K562 (cell line): ENCODE measurements at regions not wholly inside any gene's neighbourhood (a gene's known extent, or its start where the extent isn't known, plus 50 kb on each side); places are given as distances from the start of the nearest gene placed in this dataset.

Experiments
- ATAC-seq: fragments of 200-7000 bp; cut with Tn5 transposase; 3 replicates; pipeline ENCODE4 v1.9.1; 2020; ENCODE audit warnings: moderate library complexity
- BruUV-seq: library from RNA; stranded (reverse); fragments of 400-500 nt; replicated peaks from 2 replicates; lab custom pipeline; 2021; lab: Mats Ljungman, UMichigan
- CTCF ChIA-PET: fragments of 300-600 bp; formaldehyde crosslinking; extraction: SDS; loops from one replicate; lab custom pipeline; 2021; ENCODE audit warnings: low intra/inter-chr PET ratio; lab: Yijun Ruan, JAX
- POLR2A ChIA-PET: fragments of 300-600, 350-650 bp; sonication (Branson Sonifier 250); formaldehyde crosslinking; extraction: SDS; loops from one replicate; lab custom pipeline; 2021; ENCODE audit warnings: antibody characterized with exemption, inconsistent platforms; lab: Yijun Ruan, JAX
- DNase-seq, 4 experiments: peaks; one replicate each; pipeline versions ENCODE4 v3.0.0 to v3.0.0-alpha.2; 2011 to 2018; ENCODE audit warnings: low spot score in 3 of 4, mixed read lengths in 3 of 4; ENCODE audit errors: extremely low read depth in 1 of 4
- FAIRE-seq: peaks from 2 replicates; lab custom pipeline; 2011; peaks lifted over from hg19 to GRCh38; lab: Jason Lieb, UNC
- H2AFZ ChIP-seq: 2 replicates; pipeline ENCODE4 v1.6.0; 2011; ENCODE audit warnings: low read depth, low read length, control low read depth, inconsistent platforms
- H3K27ac ChIP-seq: fragments of 200-600 bp; 3 replicates; pipeline ENCODE4 v1.8.0; 2011; ENCODE audit warnings: low read depth, mild to moderate bottlenecking, control low read depth, inconsistent platforms, low read length, moderate library complexity, mixed read lengths; ENCODE audit errors: extremely low read depth
- H3K27me3 ChIP-seq, 2 experiments: fragments of 300-600 bp in 1 of 2; 2 replicates in 1 of 2; 3 replicates in 1 of 2; pipeline versions ENCODE4 v1.6.0 to v1.8.0; 2011; ENCODE audit warnings: inconsistent platforms in 2 of 2, low read length in 2 of 2, mild to moderate bottlenecking in 1 of 2, mixed read lengths in 1 of 2, moderate library complexity in 1 of 2; ENCODE audit not compliant: control insufficient read depth in 2 of 2, insufficient read depth in 2 of 2
- H3K36me3 ChIP-seq: fragments of 300-600 bp; 3 replicates; pipeline ENCODE4 v1.8.0; 2011; ENCODE audit warnings: mild to moderate bottlenecking, low read length, inconsistent platforms; ENCODE audit not compliant: control insufficient read depth, insufficient read depth
- H3K4me1 ChIP-seq, 2 experiments: fragments of 200-600 bp in 1 of 2; replicated peaks in 1 of 2; 2 replicates in 1 of 2; 3 replicates in 1 of 2; pipeline versions ENCODE4 v1.5.1 to v1.8.0; 2011; ENCODE audit warnings: inconsistent platforms in 2 of 2, low read length in 2 of 2, mild to moderate bottlenecking in 1 of 2, mixed read lengths in 1 of 2, moderate library complexity in 1 of 2; ENCODE audit not compliant: control insufficient read depth in 2 of 2, insufficient read depth in 2 of 2
- H3K4me2 ChIP-seq: 2 replicates; pipeline ENCODE4 v1.6.1; 2011; ENCODE audit warnings: low read length, control low read depth, inconsistent platforms, mixed read lengths; ENCODE audit not compliant: insufficient read depth
- H3K4me3 ChIP-seq: fragments of 200-600 bp; sonication (generic), shearing (Covaris generic); 2 replicates; pipeline ENCODE4 v1.5.1; 2016; ENCODE audit warnings: control low read depth, inconsistent platforms
- H3K79me2 ChIP-seq: fragments of 200-600 bp; 3 replicates; pipeline ENCODE4 v1.8.0; 2011; ENCODE audit warnings: low read length, inconsistent platforms; ENCODE audit not compliant: control insufficient read depth, insufficient read depth
- H3K9ac ChIP-seq, 2 experiments: 2 replicates each; pipeline versions ENCODE4 v1.6.0 to v1.6.1; 2011; ENCODE audit warnings: low read depth in 2 of 2, low read length in 2 of 2, control low read depth in 1 of 2, inconsistent platforms in 1 of 2, mild to moderate bottlenecking in 1 of 2, mixed read lengths in 1 of 2; ENCODE audit not compliant: insufficient read depth in 1 of 2
- H3K9me1 ChIP-seq: one replicate; pipeline ENCODE4 v1.6.0; 2011; ENCODE audit warnings: inconsistent platforms, mild to moderate bottlenecking, low read length, moderate library complexity; ENCODE audit not compliant: control insufficient read depth, insufficient read depth
- H3K9me3 ChIP-seq: replicated peaks from 2 replicates; pipeline ENCODE4 v1.5.1; 2011; ENCODE audit warnings: low read depth, low read length, inconsistent platforms; ENCODE audit not compliant: control insufficient read depth, insufficient read depth
- H4K20me1 ChIP-seq: replicated peaks from 2 replicates; pipeline ENCODE4 v1.6.1; 2011; ENCODE audit warnings: low read length, inconsistent platforms, mixed read lengths; ENCODE audit not compliant: control insufficient read depth, insufficient read depth
- ASH1L ChIP-seq: fragments of 450-650 bp; IDR thresholded peaks from 2 replicates; pipeline ENCODE4 v1.6.1; 2018; ENCODE audit warnings: borderline replicate concordance, mild to moderate bottlenecking, low read depth; ENCODE audit not compliant: partially characterized antibody
- DDX20 ChIP-seq: fragments of 450-650 bp; IDR thresholded peaks from 2 replicates; pipeline ENCODE4 v1.6.1; 2016; ENCODE audit warnings: missing genetic modification characterization, low read depth, mild to moderate bottlenecking, missing compliant biosample characterization, moderate library complexity
- FIP1L1 ChIP-seq: fragments of 200-400 bp; formaldehyde crosslinking; IDR thresholded peaks from 2 replicates; pipeline ENCODE4 v1.6.1; 2018; ENCODE audit warnings: mild to moderate bottlenecking, low read depth, low read length; ENCODE audit not compliant: poor library complexity, severe bottlenecking
- HMG20A ChIP-seq: fragments of 450-650 bp; formaldehyde crosslinking; conservative IDR thresholded peaks from 2 replicates; pipeline ENCODE4 v1.4.0; 2020; ENCODE audit warnings: mild to moderate bottlenecking, mixed read lengths
- NR2C2 ChIP-seq, 2 experiments: fragments of 200-800 bp in 1 of 2; sonication (Bioruptor generic) in 1 of 2; sonication (generic) in 1 of 2; formaldehyde crosslinking in 1 of 2; IDR thresholded peaks; 2 replicates each; pipeline versions ENCODE4 v1.6.1 to v1.8.0; 2016 to 2022; ENCODE audit warnings: mild to moderate bottlenecking in 1 of 2, missing compliant biosample characterization in 1 of 2, missing genetic modification characterization in 1 of 2, missing genetic modification reagents in 1 of 2
- REST ChIP-seq, 2 experiments: fragments of 450-650 bp; formaldehyde crosslinking in 1 of 2; IDR thresholded peaks; 2 replicates each; pipeline versions ENCODE4 v1.4.0 to v1.6.1; 2014 to 2020; ENCODE audit warnings: mild to moderate bottlenecking in 2 of 2, borderline replicate concordance in 1 of 2, low read depth in 1 of 2
- SP2 ChIP-seq: IDR thresholded peaks from 2 replicates; pipeline ENCODE4 v1.6.1; 2011; ENCODE audit warnings: mild to moderate bottlenecking, low read depth, low read length, moderate library complexity; ENCODE audit not compliant: poor library complexity, severe bottlenecking; ENCODE audit errors: extremely low read depth
- ZFP30 ChIP-seq: fragments of 250-450 bp; sonication (Bioruptor Pico); IDR thresholded peaks from 2 replicates; pipeline ENCODE4 v1.8.0; 2022; ENCODE audit warnings: moderate library complexity, mild to moderate bottlenecking, inconsistent platforms, borderline replicate concordance
- ZNF707 ChIP-seq: fragments of 250-450 bp; sonication (Bioruptor Pico); conservative IDR thresholded peaks from 2 replicates; pipeline ENCODE4 v1.8.0; 2022; ENCODE audit warnings: inconsistent platforms, mild to moderate bottlenecking, moderate library complexity
- WGBS: fragments of 100-300 bp; shearing (Covaris generic); methylation state at CpG from one replicate; pipeline ENCODE4 v1.1.6; 2016; ENCODE audit warnings: low coverage, mixed read lengths; ENCODE audit not compliant: insufficient coverage; ENCODE audit errors: missing lambda C conversion rate; 5-methylcytosine and 5-hydroxymethylcytosine counted together
- in situ Hi-C: fragments of 300-500 bp; cut with MboI; formaldehyde crosslinking; loops from 4 replicates; pipeline ENCODE4 v1.15.0; 2018; ENCODE audit warnings: inconsistent platforms, mixed read lengths
- intact Hi-C: fragments of 100-400 bp; cut with micrococcal nuclease; formaldehyde crosslinking; loops from 2 replicates; pipeline ENCODE4 v1.14.2; 2022
- TF ChIP-seq, protein P1 (sequence below): fragments of 250-450 bp; sonication (Bioruptor Pico); IDR thresholded peaks from 2 replicates; pipeline ENCODE4 v1.4.0; 2020; ENCODE audit warnings: mild to moderate bottlenecking, moderate library complexity, borderline replicate concordance

DNA sequence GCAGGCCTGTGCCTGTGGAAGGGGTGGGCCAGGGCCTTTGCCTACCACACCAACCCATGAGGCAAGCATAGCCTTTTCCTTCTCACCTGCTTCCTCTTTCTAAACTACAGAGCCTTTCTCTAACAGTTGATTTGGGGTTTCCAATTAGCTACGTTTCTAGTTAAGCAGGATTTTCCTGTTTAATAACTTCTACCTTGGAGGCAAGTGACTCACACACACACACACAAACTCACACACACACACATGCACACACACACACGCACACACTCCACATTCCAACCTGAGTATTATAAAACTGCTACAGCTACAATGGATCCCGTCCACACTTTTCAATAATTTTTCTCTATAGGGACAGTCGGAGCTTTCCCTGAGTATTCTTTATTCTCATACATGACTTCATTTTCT lies 84.9 kb downstream of the SOX11 start:
- Histone ChIP-seq H3K36me3 (no peaks in the 10 kb centered on the region), H3K9me1 (no peaks in the 10 kb centered on the region), H3K4me3 (no peak overlapping the region), H2AFZ (no peak overlapping the region), H3K9ac (no peak overlapping the region), H3K27ac (no peak overlapping the region), H3K27me3 (no peaks in the 10 kb centered on the region), H4K20me1 (no peaks in the 10 kb centered on the region), H3K4me1 (no peaks in the 10 kb centered on the region), H3K9me3 (peaks cover 2% of the 10 kb centered on the region; the same call in 1 of the 2 replicates), H3K79me2 (no peaks in the 10 kb centered on the region), H3K4me2 (no peak overlapping the region)
- in situ Hi-C loops (no loop called here), intact Hi-C loops (no loop called here)
- no peak for DNase-seq
- no peak for FAIRE-seq
- WGBS, result 4% methylated on average over 4 of the region's 4 CpGs
- no peak for ATAC-seq
- CTCF ChIA-PET, result no interaction called here
- BruUV-seq, result no TSS peak
- POLR2A ChIA-PET, result no interaction called here
- TF ChIP-seq, protein P1, sequence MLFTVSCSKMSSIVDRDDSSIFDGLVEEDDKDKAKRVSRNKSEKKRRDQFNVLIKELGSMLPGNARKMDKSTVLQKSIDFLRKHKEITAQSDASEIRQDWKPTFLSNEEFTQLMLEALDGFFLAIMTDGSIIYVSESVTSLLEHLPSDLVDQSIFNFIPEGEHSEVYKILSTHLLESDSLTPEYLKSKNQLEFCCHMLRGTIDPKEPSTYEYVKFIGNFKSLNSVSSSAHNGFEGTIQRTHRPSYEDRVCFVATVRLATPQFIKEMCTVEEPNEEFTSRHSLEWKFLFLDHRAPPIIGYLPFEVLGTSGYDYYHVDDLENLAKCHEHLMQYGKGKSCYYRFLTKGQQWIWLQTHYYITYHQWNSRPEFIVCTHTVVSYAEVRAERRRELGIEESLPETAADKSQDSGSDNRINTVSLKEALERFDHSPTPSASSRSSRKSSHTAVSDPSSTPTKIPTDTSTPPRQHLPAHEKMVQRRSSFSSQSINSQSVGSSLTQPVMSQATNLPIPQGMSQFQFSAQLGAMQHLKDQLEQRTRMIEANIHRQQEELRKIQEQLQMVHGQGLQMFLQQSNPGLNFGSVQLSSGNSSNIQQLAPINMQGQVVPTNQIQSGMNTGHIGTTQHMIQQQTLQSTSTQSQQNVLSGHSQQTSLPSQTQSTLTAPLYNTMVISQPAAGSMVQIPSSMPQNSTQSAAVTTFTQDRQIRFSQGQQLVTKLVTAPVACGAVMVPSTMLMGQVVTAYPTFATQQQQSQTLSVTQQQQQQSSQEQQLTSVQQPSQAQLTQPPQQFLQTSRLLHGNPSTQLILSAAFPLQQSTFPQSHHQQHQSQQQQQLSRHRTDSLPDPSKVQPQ (CRISPR knock-in tag), result no peak
- TF ChIP-seq REST (IDR thresholded peaks at IDR 0.05; ENCODE audit: borderline replicate concordance) (no peak), REST (CRISPR knock-in tag; IDR thresholded peaks at IDR 0.05; ENCODE audit: low read depth) (no peak), NR2C2 (CRISPR knock-in tag; IDR thresholded peaks at IDR 0.05) (no peak), NR2C2 (tag; IDR thresholded peaks at IDR 0.05) (no peak), SP2 (no peak), ZNF707 (CRISPR knock-in tag) (no peak), FIP1L1 (no peak), HMG20A (CRISPR knock-in tag) (no peak), ZFP30 (CRISPR knock-in tag) (no peak), DDX20 (tag) (no peak), ASH1L (no peak)
